B cell (primary cell): ENCODE measurements at regions not wholly inside any gene's neighbourhood (a gene's known extent, or its start where the extent isn't known, plus 50 kb on each side); places are given as distances from the start of the nearest gene placed in this dataset.

Experiments
- ATAC-seq: fragments of 200-7000 bp; cut with Tn5 transposase; one replicate; pipeline ENCODE4 v1.10.0; 2021; ENCODE audit warnings: low read depth, mild to moderate bottlenecking, moderate number of reproducible peaks, moderate library complexity
- CTCF ChIA-PET: fragments of 350-600 bp; sonication (Branson Sonifier 250); formaldehyde crosslinking; loops from one replicate; lab custom pipeline; 2021; ENCODE audit warnings: antibody characterized with exemption, inconsistent platforms; lab: Charles Lee
- POLR2A ChIA-PET: fragments of 350-600 bp; sonication (Branson Sonifier 250); formaldehyde crosslinking; loops from one replicate; lab custom pipeline; 2021; ENCODE audit warnings: antibody characterized with exemption; lab: Charles Lee
- DNase-seq: peaks from one replicate; pipeline ENCODE4 v3.0.0; 2013
- H2AFZ ChIP-seq: 2 replicates; pipeline ENCODE4 v1.6.1; 2012; ENCODE audit warnings: mild to moderate bottlenecking, low read depth, low read length; ENCODE audit not compliant: insufficient read depth, poor library complexity, severe bottlenecking
- H3K27ac ChIP-seq, 2 donors: 1 replicate in 1 of 2; 2 replicates in 1 of 2; pipeline ENCODE4 v1.5.1; 2012 to 2013; ENCODE audit warnings: low read length in 2 of 2, mild to moderate bottlenecking in 2 of 2, moderate library complexity in 1 of 2
- H3K27me3 ChIP-seq, 4 experiments: fragments of 200-600 bp in 1 of 4; sonication (generic) in 1 of 4; replicated peaks in 1 of 4; 1 replicate in 2 of 4; 2 replicates in 2 of 4; pipeline versions ENCODE4 v1.6.1 to v1.7.0; 2013 to 2016; ENCODE audit warnings: low read length in 3 of 4, mild to moderate bottlenecking in 2 of 4, mixed read lengths in 1 of 4, moderate library complexity in 1 of 4; ENCODE audit not compliant: insufficient read depth in 4 of 4, control insufficient read depth in 3 of 4; ENCODE audit errors: control extremely low read depth in 1 of 4
- H3K36me3 ChIP-seq, 2 experiments: replicated peaks in 1 of 2; 1 replicate in 1 of 2; 2 replicates in 1 of 2; pipeline versions ENCODE4 v1.6.1 to v1.7.1; 2013; ENCODE audit warnings: low read length in 1 of 2; ENCODE audit not compliant: insufficient read depth in 2 of 2, control insufficient read depth in 1 of 2; ENCODE audit errors: control extremely low read depth in 1 of 2, extremely low read depth in 1 of 2
- H3K4me1 ChIP-seq, 2 donors: fragments of 200-600 bp in 1 of 2; sonication (generic) in 1 of 2; 1 replicate in 1 of 2; 2 replicates in 1 of 2; pipeline versions ENCODE4 v1.5.1 to v1.6.1; 2013 to 2017; ENCODE audit warnings: low read length in 2 of 2; ENCODE audit not compliant: control insufficient read depth in 2 of 2, insufficient read depth in 2 of 2
- H3K4me2 ChIP-seq: replicated peaks from 2 replicates; pipeline ENCODE3; 2012; ENCODE audit warnings: mild to moderate bottlenecking, low read depth, low read length; ENCODE audit not compliant: poor library complexity, severe bottlenecking
- H3K4me3 ChIP-seq, 5 experiments: fragments of 200-600 bp in 1 of 5; sonication (generic) in 1 of 5; 1 replicate in 3 of 5; 2 replicates in 2 of 5; pipeline versions ENCODE4 v1.5.1 to v1.7.0; 2011 to 2016; ENCODE audit warnings: low read length in 4 of 5, mild to moderate bottlenecking in 4 of 5, low read depth in 2 of 5, control low read depth in 1 of 5, moderate library complexity in 1 of 5; ENCODE audit not compliant: insufficient read depth in 1 of 5; ENCODE audit errors: control extremely low read depth in 1 of 5, extremely low read depth in 1 of 5
- H3K79me2 ChIP-seq: fragments of 200-600 bp; sonication (generic); one replicate; pipeline ENCODE4 v1.6.0; 2016; ENCODE audit warnings: low read length; ENCODE audit not compliant: control insufficient read depth, insufficient read depth
- H3K9ac ChIP-seq: fragments of 200-600 bp; sonication (generic); 2 replicates; pipeline ENCODE4 v1.6.1; 2017; ENCODE audit warnings: mild to moderate bottlenecking, low read length, moderate library complexity
- H3K9me3 ChIP-seq, 3 donors: one replicate each; pipeline versions ENCODE4 v1.6.1 to v1.7.1; 2013; ENCODE audit warnings: low read length in 2 of 3; ENCODE audit not compliant: control insufficient read depth in 2 of 3, insufficient read depth in 1 of 3; ENCODE audit errors: control extremely low read depth in 1 of 3
- H4K20me1 ChIP-seq: 2 replicates; pipeline ENCODE4 v1.6.0; 2012; ENCODE audit warnings: mild to moderate bottlenecking, low read length; ENCODE audit not compliant: insufficient read depth, control insufficient read depth, poor library complexity, severe bottlenecking
- H3K27ac Mint-ChIP-seq: one replicate; pipeline ENCODE4 v1.8.0; 2021; ENCODE audit warnings: mixed read lengths
- H3K27me3 Mint-ChIP-seq: one replicate; pipeline ENCODE4 v1.8.0; 2021; ENCODE audit warnings: mixed read lengths
- H3K4me1 Mint-ChIP-seq: one replicate; pipeline ENCODE4 v1.8.0; 2021; ENCODE audit warnings: mixed read lengths
- H3K4me3 Mint-ChIP-seq: one replicate; pipeline ENCODE4 v1.8.0; 2021; ENCODE audit warnings: mixed read lengths
- H3K9me3 Mint-ChIP-seq: one replicate; pipeline ENCODE4 v1.8.0; 2022; ENCODE audit warnings: mixed read lengths; ENCODE audit not compliant: insufficient read depth
- EZH2 ChIP-seq: IDR thresholded peaks from 2 replicates; pipeline ENCODE4 v1.6.1; 2012; ENCODE audit warnings: borderline replicate concordance, low read depth, mild to moderate bottlenecking, moderate library complexity, low read length; ENCODE audit not compliant: insufficient read depth, poor library complexity, severe bottlenecking
- WGBS: methylation state at CpG from one replicate; pipeline ENCODE4 v1.1.5; 2013; ENCODE audit warnings: missing lambda C conversion rate; ENCODE audit not compliant: insufficient coverage; 5-methylcytosine and 5-hydroxymethylcytosine counted together
- intact Hi-C: fragments of 100-400 bp; cut with micrococcal nuclease; formaldehyde crosslinking; loops from one replicate; pipeline ENCODE4 v1.10.0; 2022
- TF ChIP-seq, protein P1 (sequence below): fragments of 200-600 bp; IDR thresholded peaks from one replicate; pipeline ENCODE4 v1.8.0; 2022; ENCODE audit warnings: antibody characterized with exemption, mild to moderate bottlenecking

DNA sequence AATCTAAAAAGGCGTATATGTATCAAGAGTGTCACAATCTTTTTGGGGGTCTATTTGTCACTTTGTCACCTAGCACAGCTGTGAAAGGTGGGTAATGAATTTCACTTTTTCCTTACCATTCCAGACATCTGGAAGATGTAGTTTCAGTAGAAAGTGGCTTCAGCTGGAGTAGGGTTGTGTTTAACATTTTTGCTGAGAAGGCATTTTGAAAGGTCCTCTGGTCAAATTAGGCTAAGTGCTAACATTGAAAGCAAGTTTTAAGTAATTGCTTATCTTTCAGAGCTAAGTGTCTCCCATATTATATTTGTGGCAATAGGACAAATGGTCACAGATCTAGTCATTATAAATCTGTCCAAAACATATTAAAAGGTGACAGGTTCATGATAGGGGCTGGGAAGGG is 542.1 kb upstream of the SPHKAP start:
- WGBS: no CpG with 5 or more reads among the region's 1 CpG
- no peak overlapping the region for H3K4me3 ChIP-seq
- POLR2A ChIA-PET: no interaction called here

DNA sequence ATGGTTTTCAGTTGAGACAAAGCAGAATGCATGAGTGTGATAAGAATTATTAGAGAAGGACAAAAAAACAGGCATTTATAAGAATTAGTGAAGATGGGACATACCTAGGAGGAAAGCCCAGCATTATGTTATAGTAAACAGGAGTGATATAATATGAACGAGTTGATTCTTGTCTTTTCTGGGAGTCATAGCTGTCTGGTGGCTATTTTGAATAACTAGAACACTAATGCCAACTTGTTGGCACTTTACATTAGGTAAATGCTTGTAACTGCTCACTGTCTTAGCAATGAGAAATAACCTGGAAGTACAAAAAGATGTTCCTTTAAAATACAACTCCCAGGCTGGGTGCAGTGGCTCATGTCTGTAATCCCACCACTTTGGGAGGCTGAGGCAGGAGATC is 540.8 kb upstream of the SPHKAP start:
- Mint-ChIP-seq H3K4me3 (no peak overlapping the region), H3K4me1 (no peaks in the 10 kb centered on the region), H3K27ac (no peak overlapping the region), H3K9me3 (no peaks in the 10 kb centered on the region), H3K27me3 (no peaks in the 10 kb centered on the region)
- no peak overlapping the region for H3K9ac ChIP-seq
- ChIA-PET CTCF (no interaction called here), POLR2A (no interaction called here)
- H4K20me1 ChIP-seq: no peaks in the 10 kb centered on the region
- no peaks in the 10 kb centered on the region for H3K9me3 ChIP-seq
- TF ChIP-seq, protein P1, sequence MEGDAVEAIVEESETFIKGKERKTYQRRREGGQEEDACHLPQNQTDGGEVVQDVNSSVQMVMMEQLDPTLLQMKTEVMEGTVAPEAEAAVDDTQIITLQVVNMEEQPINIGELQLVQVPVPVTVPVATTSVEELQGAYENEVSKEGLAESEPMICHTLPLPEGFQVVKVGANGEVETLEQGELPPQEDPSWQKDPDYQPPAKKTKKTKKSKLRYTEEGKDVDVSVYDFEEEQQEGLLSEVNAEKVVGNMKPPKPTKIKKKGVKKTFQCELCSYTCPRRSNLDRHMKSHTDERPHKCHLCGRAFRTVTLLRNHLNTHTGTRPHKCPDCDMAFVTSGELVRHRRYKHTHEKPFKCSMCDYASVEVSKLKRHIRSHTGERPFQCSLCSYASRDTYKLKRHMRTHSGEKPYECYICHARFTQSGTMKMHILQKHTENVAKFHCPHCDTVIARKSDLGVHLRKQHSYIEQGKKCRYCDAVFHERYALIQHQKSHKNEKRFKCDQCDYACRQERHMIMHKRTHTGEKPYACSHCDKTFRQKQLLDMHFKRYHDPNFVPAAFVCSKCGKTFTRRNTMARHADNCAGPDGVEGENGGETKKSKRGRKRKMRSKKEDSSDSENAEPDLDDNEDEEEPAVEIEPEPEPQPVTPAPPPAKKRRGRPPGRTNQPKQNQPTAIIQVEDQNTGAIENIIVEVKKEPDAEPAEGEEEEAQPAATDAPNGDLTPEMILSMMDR: no peak
- TF ChIP-seq EZH2: no peak
- H3K4me2 ChIP-seq: no peak overlapping the region
- no peak for DNase-seq
- no peaks in the 10 kb centered on the region for H3K79me2 ChIP-seq
- no peak overlapping the region for H3K4me3 ChIP-seq
- H2AFZ ChIP-seq: no peak overlapping the region
- intact Hi-C loops: no loop called here
- no peaks in the 10 kb centered on the region for H3K36me3 ChIP-seq
- no peaks in the 10 kb centered on the region for H3K27me3 ChIP-seq
- no peak overlapping the region for H3K27ac ChIP-seq
- no CpG with 5 or more reads among the region's 1 CpG for WGBS
- ATAC-seq: no peak
- H3K4me1 ChIP-seq: no peaks in the 10 kb centered on the region

More for the DNA sequence above, 542.1 kb upstream of the SPHKAP start:
- Histone ChIP-seq H2AFZ (no peak overlapping the region), H4K20me1 (no peaks in the 10 kb centered on the region), H3K4me1 (no peaks in the 10 kb centered on the region), H3K27ac (no peak overlapping the region), H3K79me2 (no peaks in the 10 kb centered on the region), H3K9me3 (no peaks in the 10 kb centered on the region), H3K9ac (no peak overlapping the region), H3K27me3 (no peaks in the 10 kb centered on the region), H3K4me2 (no peak overlapping the region), H3K36me3 (no peaks in the 10 kb centered on the region)
- H3K27me3 Mint-ChIP-seq: no peaks in the 10 kb centered on the region
- TF ChIP-seq, protein P1: no peak
- TF ChIP-seq EZH2: no peak
- CTCF ChIA-PET: no interaction called here
- H3K9me3 Mint-ChIP-seq: no peaks in the 10 kb centered on the region
- H3K27ac Mint-ChIP-seq: no peak overlapping the region
- DNase-seq (no peak), ATAC-seq (no peak)
- intact Hi-C loops: no loop called here
- H3K4me1 Mint-ChIP-seq: no peaks in the 10 kb centered on the region
- H3K4me3 Mint-ChIP-seq: no peak overlapping the region
